MM.1S (cell line): ENCODE measurements at regions not wholly inside any gene's neighbourhood (a gene's known extent, or its start where the extent isn't known, plus 50 kb on each side); places are given as distances from the start of the nearest gene placed in this dataset.

ENCODE experiments used
- DNase-seq: peaks from one replicate; pipeline ENCODE4 v3.0.0-alpha.2; 2015
- H2AFZ ChIP-seq: fragments of 300-600 bp; sonication (generic); 2 replicates; pipeline ENCODE4 v1.6.0; 2016; ENCODE audit warnings: antibody characterized with exemption, low read length
- H3F3A ChIP-seq: fragments of 300-600 bp; sonication (generic); 2 replicates; pipeline ENCODE4 v1.6.1; 2016; ENCODE audit warnings: mild to moderate bottlenecking, antibody characterized with exemption, low read length, moderate library complexity, mixed read lengths; ENCODE audit not compliant: insufficient read depth
- H3K27ac ChIP-seq: fragments of 300-600 bp; sonication (generic); 2 replicates; pipeline ENCODE4 v1.5.1; 2016; ENCODE audit warnings: mild to moderate bottlenecking, low read length
- H3K27me3 ChIP-seq: fragments of 300-600 bp; sonication (generic); replicated peaks from 2 replicates; pipeline ENCODE4 v1.6.0; 2016; ENCODE audit warnings: low read length; ENCODE audit not compliant: insufficient read depth
- H3K36me3 ChIP-seq: fragments of 300-600 bp; sonication (generic); replicated peaks from 2 replicates; pipeline ENCODE4 v1.6.1; 2016; ENCODE audit warnings: mild to moderate bottlenecking, low read length, mixed read lengths; ENCODE audit not compliant: insufficient read depth
- H3K4me1 ChIP-seq: fragments of 300-600 bp; sonication (generic); 2 replicates; pipeline ENCODE4 v1.6.1; 2016; ENCODE audit warnings: low read length, mixed read lengths
- H3K4me2 ChIP-seq: fragments of 300-600 bp; sonication (generic); 2 replicates; pipeline ENCODE4 v1.6.0; 2016; ENCODE audit warnings: low read depth, low read length
- H3K4me3 ChIP-seq: fragments of 300-600 bp; sonication (generic); 2 replicates; pipeline ENCODE4 v1.5.1; 2016; ENCODE audit warnings: low read length, mixed read lengths
- H3K79me2 ChIP-seq: fragments of 300-600 bp; sonication (generic); 2 replicates; pipeline ENCODE4 v1.6.1; 2016; ENCODE audit warnings: mixed run types, low read length, mixed read lengths
- H3K9ac ChIP-seq: fragments of 300-600 bp; sonication (generic); 2 replicates; pipeline ENCODE4 v1.6.1; 2016; ENCODE audit warnings: low read length, mixed read lengths
- H3K9me2 ChIP-seq: fragments of 300-600 bp; sonication (generic); replicated peaks from 2 replicates; pipeline ENCODE4 v1.6.1; 2016; ENCODE audit warnings: mild to moderate bottlenecking, low read length, mixed read lengths; ENCODE audit not compliant: insufficient read depth
- H3K9me3 ChIP-seq: fragments of 300-600 bp; sonication (generic); replicated peaks from 2 replicates; pipeline ENCODE4 v1.6.1; 2016; ENCODE audit warnings: mild to moderate bottlenecking, low read length, mixed read lengths; ENCODE audit not compliant: insufficient read depth
- H4K20me1 ChIP-seq: fragments of 300-600 bp; sonication (generic); 2 replicates; pipeline ENCODE4 v1.6.1; 2016; ENCODE audit warnings: mild to moderate bottlenecking, low read length, moderate library complexity, mixed read lengths; ENCODE audit not compliant: insufficient read depth
- CTCF ChIP-seq: fragments of 300-600 bp; sonication (generic); IDR thresholded peaks from 2 replicates; pipeline ENCODE4 v1.5.1; 2016; ENCODE audit warnings: antibody characterized with exemption, low read length, mixed read lengths
- EZH2 ChIP-seq: fragments of 300-600 bp; sonication (generic); optimal IDR thresholded peaks from 2 replicates; pipeline ENCODE3; 2017; ENCODE audit warnings: low read depth, mild to moderate bottlenecking, antibody characterized with exemption, low read length, mixed read lengths
- EZH2phosphoT487 ChIP-seq: fragments of 300-600 bp; sonication (generic); IDR thresholded peaks from 2 replicates; pipeline ENCODE4 v1.6.1; 2018; ENCODE audit warnings: antibody characterized with exemption, low read length

- Histone ChIP-seq H3K27ac (no peak overlapping the region), H3K4me1 (no peaks in the 10 kb centered on the region), H3F3A (no peaks in the 10 kb centered on the region), H2AFZ (no peak overlapping the region), H3K4me2 (no peak overlapping the region), H3K9me2 (no peaks in the 10 kb centered on the region), H3K9me3 (no peaks in the 10 kb centered on the region), H4K20me1 (no peaks in the 10 kb centered on the region), H3K9ac (no peak overlapping the region), H3K4me3 (no peak overlapping the region), H3K27me3 (no peaks in the 10 kb centered on the region), H3K79me2 (no peaks in the 10 kb centered on the region), H3K36me3 (no peaks in the 10 kb centered on the region)
- DNase-seq, result no peak
- TF ChIP-seq CTCF (no peak), EZH2 (no peak), EZH2phosphoT487 (no peak)
These were observed 371.1 kb upstream of the NFE2L3 start for GRCh38 chr7:25780904-25781303.

GRCh38 chr7:25781704-25782103, 370.3 kb upstream of the NFE2L3 start:
- Histone ChIP-seq H3K4me3 (no peak overlapping the region), H3K9ac (no peak overlapping the region), H3K9me3 (no peaks in the 10 kb centered on the region), H3K4me2 (no peak overlapping the region), H3K4me1 (no peaks in the 10 kb centered on the region), H4K20me1 (no peaks in the 10 kb centered on the region), H3K27me3 (no peaks in the 10 kb centered on the region), H3K79me2 (no peaks in the 10 kb centered on the region), H3K27ac (no peak overlapping the region), H3F3A (no peaks in the 10 kb centered on the region), H3K36me3 (no peaks in the 10 kb centered on the region), H2AFZ (no peak overlapping the region), H3K9me2 (no peaks in the 10 kb centered on the region)
- TF ChIP-seq EZH2 (no peak), CTCF (no peak), EZH2phosphoT487 (no peak)
- DNase-seq, result no peak

GRCh38 chr7:25786936-25787335, 365.1 kb upstream of the NFE2L3 start:
- Histone ChIP-seq H3K4me2 (no peak overlapping the region), H3K9me2 (no peaks in the 10 kb centered on the region), H3K9ac (no peak overlapping the region), H2AFZ (no peak overlapping the region), H3K4me3 (no peak overlapping the region), H3K27me3 (no peaks in the 10 kb centered on the region), H4K20me1 (no peaks in the 10 kb centered on the region), H3K4me1 (no peaks in the 10 kb centered on the region), H3K79me2 (no peaks in the 10 kb centered on the region), H3K9me3 (no peaks in the 10 kb centered on the region), H3K27ac (no peak overlapping the region), H3F3A (no peaks in the 10 kb centered on the region), H3K36me3 (no peaks in the 10 kb centered on the region)
- no peak for DNase-seq
- TF ChIP-seq EZH2, result no peak
- no peak for TF ChIP-seq CTCF
- no peak for TF ChIP-seq EZH2phosphoT487
